ENCODE measurements at regions not wholly inside any gene's neighbourhood (a gene's known extent, or its start where the extent isn't known, plus 50 kb on each side); places are given as distances from the start of the nearest gene placed in this dataset.

DNA sequence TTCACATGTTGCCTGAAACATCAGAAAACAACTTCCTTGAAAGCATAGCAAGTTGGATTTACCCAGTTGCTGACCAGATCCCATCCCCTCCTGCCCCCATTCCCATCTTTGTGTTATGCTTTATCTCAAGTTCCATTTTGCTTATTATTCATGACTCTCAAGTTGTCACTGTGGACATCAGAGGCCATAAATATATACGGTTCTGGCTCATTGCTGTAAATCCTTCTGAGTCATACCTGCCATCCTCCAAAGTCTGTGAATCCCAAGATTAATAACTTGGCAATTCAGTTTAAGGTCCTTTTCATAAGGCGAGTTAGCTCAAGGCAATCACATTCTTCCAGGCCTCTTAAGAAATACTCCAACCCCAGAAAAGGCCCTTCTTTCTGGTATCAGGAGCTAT, 126.2 kb upstream of the C2CD4B start:
- Histone ChIP-seq H3K27me3 (ENCODE audit: control insufficient read depth in 4 of 4, insufficient read depth in 4 of 4, low read length in 3 of 4) (no peaks in the 10 kb centered on the region), H3K4me3 (ENCODE audit: low read depth in 1 of 3, low read length in 3 of 3) (no peak overlapping the region), H3K9ac (ENCODE audit: low read depth in 1 of 2, low read length in 2 of 2) (no peak overlapping the region), H3K4me1 (ENCODE audit: control insufficient read depth in 4 of 4, insufficient read depth in 4 of 4, low read length in 3 of 4) (peaks cover 7 to 31% (median 13%) of the 10 kb centered on the region in 4 donors), H3K27ac (ENCODE audit: low read depth in 1 of 2, low read length in 2 of 2) (no peak overlapping the region), H3K9me3 (ENCODE audit: control insufficient read depth in 4 of 4, low read length in 3 of 4) (no peaks in the 10 kb centered on the region), H3K36me3 (ENCODE audit: control insufficient read depth in 4 of 4, insufficient read depth in 3 of 4, low read depth in 1 of 4, low read length in 3 of 4) (no peaks in the 10 kb centered on the region)
- no peak for DNase-seq (ENCODE audit: low spot score)
- no peak for TF ChIP-seq NR2F2 (IDR thresholded peaks at IDR 0.05)
- TF ChIP-seq FOXA2 (IDR thresholded peaks at IDR 0.05) = no peak
- no peak for TF ChIP-seq RXRA (IDR thresholded peaks at IDR 0.05)
- TF ChIP-seq TAF1 (conservative IDR thresholded peaks at IDR 0.05) = no peak
- no peak for TF ChIP-seq CTCF (IDR thresholded peaks at IDR 0.05; ENCODE audit: low read depth, low read length, missing input control)
- TF ChIP-seq REST (IDR thresholded peaks at IDR 0.05) = no peak
- TF ChIP-seq RAD21 (IDR thresholded peaks at IDR 0.05) = no peak
- no peak for TF ChIP-seq HNF4G (IDR thresholded peaks at IDR 0.05)
- no peak for TF ChIP-seq HNF4A (conservative IDR thresholded peaks at IDR 0.05)
- TF ChIP-seq, protein P1, sequence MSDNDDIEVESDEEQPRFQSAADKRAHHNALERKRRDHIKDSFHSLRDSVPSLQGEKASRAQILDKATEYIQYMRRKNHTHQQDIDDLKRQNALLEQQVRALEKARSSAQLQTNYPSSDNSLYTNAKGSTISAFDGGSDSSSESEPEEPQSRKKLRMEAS (IDR thresholded peaks at IDR 0.05) = no peak
- TF ChIP-seq GABPA (IDR thresholded peaks at IDR 0.05 in 1 of 2, conservative IDR thresholded peaks at IDR 0.05 in 1 of 2) = no peak
- TF ChIP-seq EGR1 (IDR thresholded peaks at IDR 0.05; ENCODE audit: low read depth in 2 of 2) = no peak
- no peak for TF ChIP-seq SP1 (IDR thresholded peaks at IDR 0.05)
- TF ChIP-seq FOXA1 (IDR thresholded peaks at IDR 0.05) = no peak
- TF ChIP-seq ATF3 (IDR thresholded peaks at IDR 0.05) = no peak
- TF ChIP-seq, protein P2, sequence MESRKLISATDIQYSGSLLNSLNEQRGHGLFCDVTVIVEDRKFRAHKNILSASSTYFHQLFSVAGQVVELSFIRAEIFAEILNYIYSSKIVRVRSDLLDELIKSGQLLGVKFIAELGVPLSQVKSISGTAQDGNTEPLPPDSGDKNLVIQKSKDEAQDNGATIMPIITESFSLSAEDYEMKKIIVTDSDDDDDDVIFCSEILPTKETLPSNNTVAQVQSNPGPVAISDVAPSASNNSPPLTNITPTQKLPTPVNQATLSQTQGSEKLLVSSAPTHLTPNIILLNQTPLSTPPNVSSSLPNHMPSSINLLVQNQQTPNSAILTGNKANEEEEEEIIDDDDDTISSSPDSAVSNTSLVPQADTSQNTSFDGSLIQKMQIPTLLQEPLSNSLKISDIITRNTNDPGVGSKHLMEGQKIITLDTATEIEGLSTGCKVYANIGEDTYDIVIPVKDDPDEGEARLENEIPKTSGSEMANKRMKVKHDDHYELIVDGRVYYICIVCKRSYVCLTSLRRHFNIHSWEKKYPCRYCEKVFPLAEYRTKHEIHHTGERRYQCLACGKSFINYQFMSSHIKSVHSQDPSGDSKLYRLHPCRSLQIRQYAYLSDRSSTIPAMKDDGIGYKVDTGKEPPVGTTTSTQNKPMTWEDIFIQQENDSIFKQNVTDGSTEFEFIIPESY (IDR thresholded peaks at IDR 0.05) = no peak
- 85% methylated on average over 2 of the region's 2 CpGs for WGBS

Measured in liver (tissue), 8 donors.